H1 (cell line): ENCODE measurements at regions not wholly inside any gene's neighbourhood (a gene's known extent, or its start where the extent isn't known, plus 50 kb on each side); places are given as distances from the start of the nearest gene placed in this dataset.

ENCODE experiments used
- CTCF ChIA-PET: fragments of 300-600 bp; sonication (Branson Sonifier 250); formaldehyde crosslinking; loops from one replicate; lab custom pipeline; 2021; ENCODE audit not compliant: partially characterized antibody; lab: Charles Lee
- POLR2A ChIA-PET: fragments of 300-600 bp; sonication (Branson Sonifier 250); formaldehyde crosslinking; loops from one replicate; lab custom pipeline; 2021; ENCODE audit warnings: inconsistent platforms; ENCODE audit not compliant: partially characterized antibody; lab: Charles Lee
- DNase-seq, 2 experiments: peaks; one replicate each; pipeline versions ENCODE4 v3.0.0 to v3.0.0-alpha.2; 2010 to 2022; ENCODE audit warnings: low spot score in 2 of 2, low read depth in 1 of 2, mixed read lengths in 1 of 2
- FAIRE-seq: peaks from 2 replicates; lab custom pipeline; 2011; peaks lifted over from hg19 to GRCh38; lab: Jason Lieb, UNC
- H2AFZ ChIP-seq: 2 replicates; pipeline ENCODE4 v1.8.1; 2012; ENCODE audit warnings: low read length, inconsistent platforms
- H2AK5ac ChIP-seq: 2 replicates; pipeline ENCODE4 v1.6.1; 2013; ENCODE audit warnings: low read depth, low read length
- H2BK120ac ChIP-seq: replicated peaks from 2 replicates; pipeline ENCODE3; 2013; ENCODE audit warnings: low read depth, low read length, inconsistent platforms
- H2BK12ac ChIP-seq: 2 replicates; pipeline ENCODE4 v1.6.1; 2013; ENCODE audit warnings: low read depth, low read length
- H2BK15ac ChIP-seq: 2 replicates; pipeline ENCODE4 v1.6.1; 2013; ENCODE audit warnings: low read length
- H2BK20ac ChIP-seq: 2 replicates; pipeline ENCODE4 v1.6.1; 2013; ENCODE audit warnings: low read length
- H2BK5ac ChIP-seq: 2 replicates; pipeline ENCODE4 v1.6.1; 2013; ENCODE audit warnings: low read depth, low read length
- H3K14ac ChIP-seq: 2 replicates; pipeline ENCODE4 v1.6.1; 2013; ENCODE audit warnings: inconsistent platforms; ENCODE audit not compliant: insufficient read length
- H3K18ac ChIP-seq: 2 replicates; pipeline ENCODE4 v1.6.1; 2013; ENCODE audit warnings: low read length; ENCODE audit errors: extremely low read depth
- H3K23ac ChIP-seq: 2 replicates; pipeline ENCODE4 v1.6.1; 2013; ENCODE audit warnings: inconsistent platforms; ENCODE audit not compliant: insufficient read length
- H3K23me2 ChIP-seq: 2 replicates; pipeline ENCODE4 v1.6.1; 2013; ENCODE audit warnings: low read depth, low read length
- H3K27ac ChIP-seq: 2 replicates; pipeline ENCODE4 v1.6.1; 2011; ENCODE audit warnings: low read depth, low read length, inconsistent platforms
- H3K27me3 ChIP-seq, 4 experiments: replicated peaks in 1 of 4; 1 replicate in 1 of 4; 2 replicates in 3 of 4; pipeline versions ENCODE4 v1.6.1 to v1.8.1; 2011 to 2013; ENCODE audit warnings: low read length in 3 of 4, mild to moderate bottlenecking in 3 of 4, inconsistent platforms in 2 of 4, mixed read lengths in 2 of 4, moderate library complexity in 1 of 4; ENCODE audit not compliant: control insufficient read depth in 3 of 4, insufficient read depth in 3 of 4; ENCODE audit errors: extremely low read depth in 1 of 4
- H3K36me3 ChIP-seq, 4 experiments: 2 replicates each; pipeline versions ENCODE4 v1.6.1 to v1.8.1; 2011 to 2013; ENCODE audit warnings: mild to moderate bottlenecking in 4 of 4, low read length in 3 of 4, moderate library complexity in 2 of 4, control low read depth in 1 of 4, inconsistent platforms in 1 of 4; ENCODE audit not compliant: insufficient read depth in 4 of 4, control insufficient read depth in 2 of 4
- H3K4ac ChIP-seq: replicated peaks from 2 replicates; pipeline ENCODE3; 2013; ENCODE audit warnings: low read length, low read depth, mixed read lengths, inconsistent platforms; ENCODE audit not compliant: insufficient read length
- H3K4me1 ChIP-seq, 4 experiments: replicated peaks in 1 of 4; 1 replicate in 1 of 4; 2 replicates in 3 of 4; pipeline versions ENCODE4 v1.6.1 to v1.8.1; 2011 to 2013; ENCODE audit warnings: low read length in 3 of 4, inconsistent platforms in 2 of 4, mixed read lengths in 1 of 4; ENCODE audit not compliant: insufficient read depth in 4 of 4, control insufficient read depth in 3 of 4
- H3K4me2 ChIP-seq, 2 experiments: 2 replicates each; pipeline versions ENCODE4 v1.6.1 to v1.8.1; 2011 to 2013; ENCODE audit warnings: low read depth in 2 of 2, low read length in 2 of 2, control low read depth in 1 of 2, inconsistent platforms in 1 of 2, mild to moderate bottlenecking in 1 of 2; ENCODE audit not compliant: insufficient read depth in 1 of 2
- H3K4me3 ChIP-seq, 4 experiments: fragments of 200-600, 300-600 bp in 1 of 4; sonication (generic), shearing (Covaris generic), sonication (Bioruptor Twin) in 1 of 4; 2 replicates each; pipeline versions ENCODE4 v1.5.1 to v1.8.1; 2011 to 2016; ENCODE audit warnings: low read length in 4 of 4, low read depth in 3 of 4, control low read depth in 2 of 4, inconsistent platforms in 2 of 4, mild to moderate bottlenecking in 2 of 4, mixed read lengths in 1 of 4, moderate library complexity in 1 of 4; ENCODE audit not compliant: insufficient read depth in 2 of 4; ENCODE audit errors: extremely low read depth in 1 of 4
- H3K56ac ChIP-seq: replicated peaks from 2 replicates; pipeline ENCODE3; 2013; ENCODE audit warnings: low read depth, mild to moderate bottlenecking, mixed read lengths, low read length, inconsistent platforms; ENCODE audit not compliant: insufficient read length
- H3K79me1 ChIP-seq: 2 replicates; pipeline ENCODE4 v1.6.1; 2013; ENCODE audit warnings: low read depth, low read length, control low read depth
- H3K79me2 ChIP-seq, 2 experiments: 2 replicates each; pipeline versions ENCODE4 v1.6.1 to v1.8.1; 2012 to 2013; ENCODE audit warnings: low read length in 2 of 2, mild to moderate bottlenecking in 2 of 2, inconsistent platforms in 1 of 2; ENCODE audit not compliant: insufficient read depth in 2 of 2, control insufficient read depth in 1 of 2
- H3K9ac ChIP-seq, 4 experiments: replicated peaks in 1 of 4; 1 replicate in 1 of 4; 2 replicates in 3 of 4; pipeline versions ENCODE4 v1.6.1 to v1.8.1; 2011 to 2013; ENCODE audit warnings: low read depth in 3 of 4, low read length in 3 of 4, control low read depth in 2 of 4, mild to moderate bottlenecking in 2 of 4, moderate library complexity in 2 of 4, inconsistent platforms in 1 of 4; ENCODE audit errors: extremely low read depth in 1 of 4
- H3K9me3 ChIP-seq, 2 experiments: 2 replicates each; pipeline versions ENCODE4 v1.6.1 to v1.8.1; 2012 to 2013; ENCODE audit warnings: mild to moderate bottlenecking in 2 of 2, moderate library complexity in 2 of 2, control low read depth in 1 of 2, inconsistent platforms in 1 of 2, low read depth in 1 of 2, low read length in 1 of 2, mixed read lengths in 1 of 2; ENCODE audit not compliant: insufficient read depth in 2 of 2
- H4K20me1 ChIP-seq, 2 experiments: replicated peaks in 1 of 2; 2 replicates each; pipeline versions ENCODE3 to v1.8.1; 2011 to 2013; ENCODE audit warnings: inconsistent platforms in 2 of 2, low read length in 2 of 2, mild to moderate bottlenecking in 1 of 2; ENCODE audit not compliant: insufficient read depth in 2 of 2, control insufficient read depth in 1 of 2
- H4K5ac ChIP-seq: 2 replicates; pipeline ENCODE4 v1.6.1; 2013; ENCODE audit warnings: low read length, low read depth, mixed read lengths, inconsistent platforms; ENCODE audit not compliant: insufficient read length
- H4K8ac ChIP-seq: 2 replicates; pipeline ENCODE4 v1.8.0; 2013; ENCODE audit warnings: mild to moderate bottlenecking, moderate library complexity, low read length, inconsistent platforms; ENCODE audit not compliant: insufficient read depth; ENCODE audit errors: extremely low read depth
- H4K91ac ChIP-seq: replicated peaks from 2 replicates; pipeline ENCODE3; 2013; ENCODE audit warnings: low read length, mixed read lengths, inconsistent platforms; ENCODE audit not compliant: insufficient read length
- ASH2L ChIP-seq: fragments of 200-600, 300-600 bp; sonication (generic); IDR thresholded peaks from one replicate; pipeline ENCODE4 v1.7.1; 2017; ENCODE audit warnings: low read length
- CTCF ChIP-seq, 3 experiments: IDR thresholded peaks; 1 replicate in 2 of 3; 2 replicates in 1 of 3; pipeline versions ENCODE4 v1.5.1 to v1.6.1; 2011; ENCODE audit warnings: low read length in 3 of 3, mild to moderate bottlenecking in 3 of 3, inconsistent platforms in 2 of 3, low read depth in 1 of 3, moderate library complexity in 1 of 3; ENCODE audit not compliant: insufficient read depth in 1 of 3; ENCODE audit errors: control extremely low read depth in 1 of 3
- MAFK ChIP-seq: IDR thresholded peaks from 2 replicates; pipeline ENCODE4 v1.6.1; 2012; ENCODE audit warnings: low read depth, mild to moderate bottlenecking, improper control_type of control experiment, low read length
- NRF1 ChIP-seq: IDR thresholded peaks from 2 replicates; pipeline ENCODE4 v1.6.1; 2011; ENCODE audit warnings: mild to moderate bottlenecking, low read depth, low read length, improper control_type of control experiment
- RAD21 ChIP-seq, 2 experiments: IDR thresholded peaks in 1 of 2; conservative IDR thresholded peaks in 1 of 2; 2 replicates each; pipeline ENCODE4 v1.6.1; 2011; ENCODE audit warnings: low read depth in 2 of 2, low read length in 2 of 2, improper control_type of control experiment in 1 of 2, inconsistent platforms in 1 of 2, mild to moderate bottlenecking in 1 of 2, moderate library complexity in 1 of 2
- WGBS, 2 experiments: shearing (Covaris generic) in 1 of 2; methylation state at CpG; one replicate each; pipeline versions ENCODE4 v1.1.6 to v1.1.7; 2013 to 2015; ENCODE audit warnings: low lambda C conversion rate in 2 of 2, mixed read lengths in 2 of 2, inconsistent platforms in 1 of 2, low coverage in 1 of 2, missing lambda C conversion rate in 1 of 2; ENCODE audit not compliant: insufficient replicate concordance in 2 of 2, insufficient coverage in 1 of 2, insufficient read length in 1 of 2; ENCODE audit errors: extremely low coverage in 1 of 2, missing lambda C conversion rate in 1 of 2; 5-methylcytosine and 5-hydroxymethylcytosine counted together

GRCh38 chr17:53032861-53033271 lies 789.9 kb upstream of the KIF2B start:
- H3K18ac ChIP-seq = peak overlapping the region; percentile 89; the same call in 1 of the 2 replicates
- 15% methylated on average over 3 of the region's 3 CpGs; no CpG with 5 or more reads in 1 of the 2 experiments for WGBS, 2 experiments
- peak overlapping the region; percentile 19 for H3K4ac ChIP-seq
- no peak overlapping the region for H2BK15ac ChIP-seq
- CTCF ChIA-PET = interaction anchor here (0.6 to 2.5 kb wide), 25 partner anchors 9 to 1857 kb away, joined by 3 to 13 read pairs (median 3); no protein-coding TSS in a partner anchor
- no peak overlapping the region for H4K5ac ChIP-seq
- no peak overlapping the region for H3K14ac ChIP-seq
- H3K9me3 ChIP-seq = no peaks in the 10 kb centered on the region
- peaks cover 0 to 7% (median 3%) of the 10 kb centered on the region in 4 experiments; a peak in 4 of 7 replicates for H3K4me1 ChIP-seq
- DNase-seq (peak; percentile 62 to 66), FAIRE-seq (peak; percentile 99)
- H3K27me3 ChIP-seq = no peaks in the 10 kb centered on the region; a peak in 1 of 7 replicates
- no peaks in the 10 kb centered on the region for H4K20me1 ChIP-seq
- H3K4me2 ChIP-seq = peak overlapping the region in 1 of 2 experiments; percentile 27; a peak in 1 of 4 replicates
- peak overlapping the region; percentile 81; the same call in 1 of the 2 replicates for H2AFZ ChIP-seq
- H2AK5ac ChIP-seq = no peak overlapping the region
- H3K23ac ChIP-seq = no peak overlapping the region
- TF ChIP-seq ASH2L (peak; percentile 22), RAD21 (IDR thresholded peaks at IDR 0.05 in 1 of 2, conservative IDR thresholded peaks at IDR 0.05 in 1 of 2; ENCODE audit: low read depth in 2 of 2, low read length in 2 of 2) (peak; percentile 97 to 100), NRF1 (no peak), CTCF (IDR thresholded peaks at IDR 0.05; ENCODE audit: control extremely low read depth in 1 of 3, insufficient read depth in 1 of 3, low read depth in 1 of 3, low read length in 3 of 3) (peak in 2 of 3 experiments; percentile 82 to 94; a peak in 3 of 4 replicates), MAFK (peak; percentile 19; the same call in 1 of the 2 replicates)
- H3K36me3 ChIP-seq = no peaks in the 10 kb centered on the region
- no peak overlapping the region for H3K27ac ChIP-seq
- no peak overlapping the region for H2BK120ac ChIP-seq
- POLR2A ChIA-PET = no interaction called here
- H3K79me2 ChIP-seq = no peaks in the 10 kb centered on the region
- H3K79me1 ChIP-seq = no peaks in the 10 kb centered on the region
- no peak overlapping the region for H4K8ac ChIP-seq
- peak overlapping the region; percentile 69; the same call in 1 of the 2 replicates for H2BK5ac ChIP-seq
- no peak overlapping the region for H3K56ac ChIP-seq
- H2BK20ac ChIP-seq = 0 out of 2 replicates have a peak overlapping the region, but pooled peaks have one; percentile 40
- H3K23me2 ChIP-seq = no peaks in the 10 kb centered on the region
- H2BK12ac ChIP-seq = 0 out of 2 replicates have a peak overlapping the region, but pooled peaks have one; percentile 83
- no peak overlapping the region for H3K4me3 ChIP-seq
- peak overlapping the region; percentile 63 for H4K91ac ChIP-seq
- H3K9ac ChIP-seq = no peak overlapping the region
